HepG2 (cell line): ENCODE measurements at regions not wholly inside any gene's neighbourhood (a gene's known extent, or its start where the extent isn't known, plus 50 kb on each side); places are given as distances from the start of the nearest gene placed in this dataset.

Source experiments
- ATAC-seq: fragments of 200-7000 bp; cut with Tn5 transposase; 3 replicates; pipeline ENCODE4 v1.9.1; 2020; ENCODE audit warnings: mild to moderate bottlenecking, moderate library complexity
- BruUV-seq: library from RNA; stranded (reverse); fragments of 400-500 nt; replicated peaks from 2 replicates; lab custom pipeline; 2021; lab: Mats Ljungman, UMichigan
- CTCF ChIA-PET: fragments of 300-600 bp; formaldehyde crosslinking; extraction: SDS; loops from one replicate; lab custom pipeline; 2021; ENCODE audit warnings: low total read pairs, inconsistent platforms, low intra/inter-chr PET ratio; lab: Yijun Ruan, JAX
- POLR2A ChIA-PET: fragments of 350-600 bp; sonication (Branson Sonifier 250); formaldehyde crosslinking; loops from one replicate; lab custom pipeline; 2020; ENCODE audit warnings: antibody characterized with exemption, inconsistent platforms; lab: Yijun Ruan, JAX
- DNase-seq: peaks from one replicate; pipeline ENCODE4 v3.0.0-alpha.2; 2015; ENCODE audit warnings: low spot score
- FAIRE-seq: peaks from 3 replicates; lab custom pipeline; 2011; peaks lifted over from hg19 to GRCh38; lab: Jason Lieb, UNC
- H2AFZ ChIP-seq: one replicate; pipeline ENCODE4 v1.6.1; 2011; ENCODE audit warnings: low read length, inconsistent platforms
- H3K27ac ChIP-seq: fragments of 300-600 bp; 3 replicates; pipeline ENCODE4 v1.8.0; 2011; ENCODE audit warnings: mixed run types, mild to moderate bottlenecking, mixed read lengths, low read length, inconsistent platforms; ENCODE audit not compliant: insufficient read depth; ENCODE audit errors: extremely low read length
- H3K27me3 ChIP-seq, 2 experiments: fragments of 200-600 bp in 1 of 2; 2 replicates in 1 of 2; 3 replicates in 1 of 2; pipeline versions ENCODE4 v1.6.0 to v1.8.0; 2011; ENCODE audit warnings: low read length in 2 of 2, mild to moderate bottlenecking in 2 of 2, moderate library complexity in 2 of 2, inconsistent platforms in 1 of 2; ENCODE audit not compliant: insufficient read depth in 2 of 2, control insufficient read depth in 1 of 2
- H3K36me3 ChIP-seq, 2 experiments: fragments of 200-600 bp in 1 of 2; replicated peaks in 1 of 2; 2 replicates in 1 of 2; 3 replicates in 1 of 2; pipeline versions ENCODE4 v1.5.1 to v1.8.0; 2011; ENCODE audit warnings: low read length in 2 of 2, inconsistent platforms in 1 of 2; ENCODE audit not compliant: insufficient read depth in 2 of 2, control insufficient read depth in 1 of 2
- H3K4me1 ChIP-seq: 2 replicates; pipeline ENCODE4 v1.5.1; 2012; ENCODE audit warnings: low read length, inconsistent platforms; ENCODE audit not compliant: insufficient read depth
- H3K4me2 ChIP-seq: 2 replicates; pipeline ENCODE4 v1.6.0; 2011; ENCODE audit warnings: low read depth, low read length, inconsistent platforms
- H3K4me3 ChIP-seq, 3 experiments: fragments of 200-600 bp in 1 of 3; sonication (generic), shearing (Covaris generic) in 1 of 3; replicated peaks in 1 of 3; 2 replicates each; pipeline ENCODE4 v1.5.1; 2011 to 2016; ENCODE audit warnings: low read length in 3 of 3, inconsistent platforms in 2 of 3, low read depth in 2 of 3, mild to moderate bottlenecking in 2 of 3, control low read depth in 1 of 3, mixed read lengths in 1 of 3; ENCODE audit not compliant: insufficient read depth in 1 of 3
- H3K79me2 ChIP-seq: one replicate; pipeline ENCODE4 v1.6.1; 2011; ENCODE audit warnings: low read length, inconsistent platforms; ENCODE audit not compliant: insufficient read depth
- H3K9ac ChIP-seq: 2 replicates; pipeline ENCODE4 v1.6.0; 2011; ENCODE audit warnings: mild to moderate bottlenecking, low read depth, low read length, inconsistent platforms; ENCODE audit not compliant: insufficient read depth
- H3K9me3 ChIP-seq: 2 replicates; pipeline ENCODE4 v1.5.1; 2012; ENCODE audit warnings: mild to moderate bottlenecking, low read length
- H4K20me1 ChIP-seq: 2 replicates; pipeline ENCODE4 v1.6.0; 2011; ENCODE audit warnings: inconsistent platforms, mild to moderate bottlenecking, low read length, moderate library complexity; ENCODE audit not compliant: insufficient read depth
- BRD4 ChIP-seq: sonication (generic); formaldehyde crosslinking; IDR thresholded peaks from 2 replicates; pipeline ENCODE4 v1.4.0; 2020; ENCODE audit warnings: missing genetic modification reagents
- DPF2 ChIP-seq: sonication (generic); formaldehyde crosslinking; IDR thresholded peaks from 2 replicates; pipeline ENCODE4 v1.4.0; 2020; ENCODE audit warnings: mild to moderate bottlenecking, low read depth, missing genetic modification reagents, borderline replicate concordance
- SAFB2 ChIP-seq: sonication (generic); formaldehyde crosslinking; IDR thresholded peaks from 2 replicates; pipeline ENCODE4 v1.5.1; 2020; ENCODE audit warnings: missing genetic modification reagents, low read depth, mild to moderate bottlenecking, borderline replicate concordance
- ZKSCAN1 ChIP-seq: fragments of 150-350 bp; IDR thresholded peaks from 2 replicates; pipeline ENCODE4 v1.6.1; 2014; ENCODE audit warnings: low read length
- ZNF383 ChIP-seq: sonication (generic); formaldehyde crosslinking; IDR thresholded peaks from 2 replicates; pipeline ENCODE4 v1.4.0; 2020; ENCODE audit warnings: missing genetic modification reagents, mild to moderate bottlenecking, borderline replicate concordance
- ZNF484 ChIP-seq: sonication (generic); formaldehyde crosslinking; IDR thresholded peaks from 2 replicates; pipeline ENCODE4 v1.5.1; 2020; ENCODE audit warnings: mild to moderate bottlenecking, low read depth, missing genetic modification reagents, borderline replicate concordance
- ZNF775 ChIP-seq: sonication (generic); formaldehyde crosslinking; IDR thresholded peaks from 2 replicates; pipeline ENCODE4 v1.4.0; 2020; ENCODE audit warnings: missing genetic modification reagents, mild to moderate bottlenecking, moderate library complexity, borderline replicate concordance
- ZNF850 ChIP-seq: sonication (generic); formaldehyde crosslinking; conservative IDR thresholded peaks from 2 replicates; pipeline ENCODE4 v1.9.0; 2021; ENCODE audit warnings: mild to moderate bottlenecking, missing genetic modification reagents
- WGBS: methylation state at CpG from one replicate; pipeline ENCODE4 v1.1.6; 2017; ENCODE audit warnings: low lambda C conversion rate; 5-methylcytosine and 5-hydroxymethylcytosine counted together
- in situ Hi-C: cut with HindIII; loops from 2 replicates; pipeline ENCODE4 v1.10.0; 2017; ENCODE audit warnings: low pct_unique_long_range_greater_than_20kb; ENCODE audit not compliant: extremely low pct_ligation_motif_present
- intact Hi-C: fragments of 100-400 bp; cut with micrococcal nuclease; formaldehyde crosslinking; loops from one replicate; pipeline ENCODE4 v1.10.0; 2022; ENCODE audit not compliant: unreplicated experiment
- TF ChIP-seq, protein P1 (sequence below): sonication (generic); formaldehyde crosslinking; IDR thresholded peaks from 2 replicates; pipeline ENCODE4 v1.5.0; 2020; ENCODE audit warnings: missing genetic modification reagents

DNA sequence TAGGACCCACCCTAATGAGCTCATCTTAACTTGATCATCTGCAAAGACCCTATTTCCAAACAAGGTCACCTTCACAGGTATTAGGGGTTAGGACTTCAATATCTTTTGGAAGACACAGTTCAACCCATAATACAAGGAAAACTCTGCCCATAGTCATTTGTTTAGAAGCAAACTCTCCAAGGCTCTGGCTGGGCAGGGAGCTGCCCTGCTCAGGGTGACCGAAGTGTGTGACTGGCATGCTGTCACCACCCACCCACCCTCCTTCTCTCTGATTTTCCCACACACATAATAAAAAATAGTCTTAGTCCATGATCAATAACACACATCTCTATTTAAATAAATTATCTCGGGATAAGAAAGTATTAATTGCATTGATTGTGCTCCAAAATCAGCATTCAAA is 161.1 kb downstream of the KCTD15 start:
- Histone ChIP-seq H3K36me3 (no peaks in the 10 kb centered on the region), H3K79me2 (no peaks in the 10 kb centered on the region), H2AFZ (no peak overlapping the region), H3K27ac (no peak overlapping the region), H3K9me3 (no peaks in the 10 kb centered on the region), H3K4me1 (no peaks in the 10 kb centered on the region), H3K4me2 (no peak overlapping the region), H3K4me3 (no peak overlapping the region), H3K27me3 (peaks cover 0 to 40% of the 10 kb centered on the region in 2 experiments; a peak in 3 of 5 replicates), H4K20me1 (no peaks in the 10 kb centered on the region), H3K9ac (no peak overlapping the region)
- BruUV-seq: no TSS peak
- 22% methylated on average over 2 of the region's 2 CpGs for WGBS
- intact Hi-C loops: no loop called here
- DNase-seq: no peak
- ChIA-PET POLR2A (no interaction called here), CTCF (no interaction called here)
- ATAC-seq: no peak
- in situ Hi-C loops: no loop called here
- TF ChIP-seq ZNF383 (CRISPR knock-in tag) (no peak), ZNF484 (no peak), ZNF850 (no peak), BRD4 (CRISPR knock-in tag) (no peak), ZNF775 (CRISPR knock-in tag) (no peak), ZKSCAN1 (no peak), DPF2 (CRISPR knock-in tag) (no peak), SAFB2 (CRISPR knock-in tag) (no peak)
- TF ChIP-seq, protein P1, sequence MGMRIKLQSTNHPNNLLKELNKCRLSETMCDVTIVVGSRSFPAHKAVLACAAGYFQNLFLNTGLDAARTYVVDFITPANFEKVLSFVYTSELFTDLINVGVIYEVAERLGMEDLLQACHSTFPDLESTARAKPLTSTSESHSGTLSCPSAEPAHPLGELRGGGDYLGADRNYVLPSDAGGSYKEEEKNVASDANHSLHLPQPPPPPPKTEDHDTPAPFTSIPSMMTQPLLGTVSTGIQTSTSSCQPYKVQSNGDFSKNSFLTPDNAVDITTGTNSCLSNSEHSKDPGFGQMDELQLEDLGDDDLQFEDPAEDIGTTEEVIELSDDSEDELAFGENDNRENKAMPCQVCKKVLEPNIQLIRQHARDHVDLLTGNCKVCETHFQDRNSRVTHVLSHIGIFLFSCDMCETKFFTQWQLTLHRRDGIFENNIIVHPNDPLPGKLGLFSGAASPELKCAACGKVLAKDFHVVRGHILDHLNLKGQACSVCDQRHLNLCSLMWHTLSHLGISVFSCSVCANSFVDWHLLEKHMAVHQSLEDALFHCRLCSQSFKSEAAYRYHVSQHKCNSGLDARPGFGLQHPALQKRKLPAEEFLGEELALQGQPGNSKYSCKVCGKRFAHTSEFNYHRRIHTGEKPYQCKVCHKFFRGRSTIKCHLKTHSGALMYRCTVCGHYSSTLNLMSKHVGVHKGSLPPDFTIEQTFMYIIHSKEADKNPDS: no peak
- FAIRE-seq: no peak
